ENCODE measurements at regions not wholly inside any gene's neighbourhood (a gene's known extent, or its start where the extent isn't known, plus 50 kb on each side); places are given as distances from the start of the nearest gene placed in this dataset.
"Not testable (repeated sequence)": the region's sequence is repeated elsewhere in the genome, so short reads cannot be mapped to it uniquely, and the experiment has no call there.

- TF ChIP-seq, protein P1, sequence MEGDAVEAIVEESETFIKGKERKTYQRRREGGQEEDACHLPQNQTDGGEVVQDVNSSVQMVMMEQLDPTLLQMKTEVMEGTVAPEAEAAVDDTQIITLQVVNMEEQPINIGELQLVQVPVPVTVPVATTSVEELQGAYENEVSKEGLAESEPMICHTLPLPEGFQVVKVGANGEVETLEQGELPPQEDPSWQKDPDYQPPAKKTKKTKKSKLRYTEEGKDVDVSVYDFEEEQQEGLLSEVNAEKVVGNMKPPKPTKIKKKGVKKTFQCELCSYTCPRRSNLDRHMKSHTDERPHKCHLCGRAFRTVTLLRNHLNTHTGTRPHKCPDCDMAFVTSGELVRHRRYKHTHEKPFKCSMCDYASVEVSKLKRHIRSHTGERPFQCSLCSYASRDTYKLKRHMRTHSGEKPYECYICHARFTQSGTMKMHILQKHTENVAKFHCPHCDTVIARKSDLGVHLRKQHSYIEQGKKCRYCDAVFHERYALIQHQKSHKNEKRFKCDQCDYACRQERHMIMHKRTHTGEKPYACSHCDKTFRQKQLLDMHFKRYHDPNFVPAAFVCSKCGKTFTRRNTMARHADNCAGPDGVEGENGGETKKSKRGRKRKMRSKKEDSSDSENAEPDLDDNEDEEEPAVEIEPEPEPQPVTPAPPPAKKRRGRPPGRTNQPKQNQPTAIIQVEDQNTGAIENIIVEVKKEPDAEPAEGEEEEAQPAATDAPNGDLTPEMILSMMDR (conservative IDR thresholded peaks at IDR 0.05; ENCODE audit: low read depth, low read length) = no peak
- Histone ChIP-seq H3K4me1 (ENCODE audit: low read depth, poor library complexity, severe bottlenecking) (no peaks in the 10 kb centered on the region), H3K9ac (no peak overlapping the region), H4K20me1 (ENCODE audit: insufficient read depth) (no peaks in the 10 kb centered on the region), H3K36me3 (ENCODE audit: insufficient read depth) (no peaks in the 10 kb centered on the region), H3K27ac (no peak overlapping the region), H3K4me2 (no peak overlapping the region), H2AFZ (ENCODE audit: low read depth) (no peak overlapping the region), H3K27me3 (ENCODE audit: insufficient read depth, low read depth) (no peaks in the 10 kb centered on the region), H3K4me3 (IDR thresholded peaks at IDR 0.05; ENCODE audit: insufficient read depth, low read depth, low read length) (no peak overlapping the region), H3K79me2 (ENCODE audit: insufficient read depth, low read depth) (no peaks in the 10 kb centered on the region)
These were observed 1546.3 kb downstream of the HACE1 start for GRCh38 chr6:103313432-103313831.

DNA sequence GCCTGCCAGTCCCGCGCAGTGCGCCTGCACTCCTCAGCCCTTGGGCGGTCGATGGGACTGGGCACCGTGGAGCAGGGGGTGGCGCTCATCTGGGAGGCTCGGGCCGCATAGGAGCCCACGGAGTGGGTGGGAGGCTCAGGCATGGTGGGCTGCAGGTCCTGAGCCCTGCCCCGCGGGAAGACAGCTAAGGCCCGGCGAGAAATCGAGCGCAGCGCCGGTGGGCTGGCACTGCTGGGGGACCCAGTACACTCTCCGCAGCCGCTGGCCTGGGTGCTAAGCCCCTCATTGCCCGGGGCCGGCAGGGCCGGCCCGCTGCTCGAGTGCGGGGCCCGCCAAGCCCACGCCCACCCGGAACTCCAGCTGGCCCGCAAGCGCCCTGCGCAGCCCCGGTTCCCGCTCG lies 1565.3 kb downstream of the HACE1 start:
- not testable (repeated sequence) for H3K27me3 ChIP-seq (ENCODE audit: insufficient read depth, low read depth); H3K27ac ChIP-seq; H3K36me3 ChIP-seq (ENCODE audit: insufficient read depth); H3K79me2 ChIP-seq (ENCODE audit: insufficient read depth, low read depth); H3K9ac ChIP-seq; H2AFZ ChIP-seq (ENCODE audit: low read depth); H3K4me2 ChIP-seq; H4K20me1 ChIP-seq (ENCODE audit: insufficient read depth); H3K4me3 ChIP-seq (IDR thresholded peaks at IDR 0.05; ENCODE audit: insufficient read depth, low read depth, low read length); H3K4me1 ChIP-seq (ENCODE audit: low read depth, poor library complexity, severe bottlenecking)

DNA sequence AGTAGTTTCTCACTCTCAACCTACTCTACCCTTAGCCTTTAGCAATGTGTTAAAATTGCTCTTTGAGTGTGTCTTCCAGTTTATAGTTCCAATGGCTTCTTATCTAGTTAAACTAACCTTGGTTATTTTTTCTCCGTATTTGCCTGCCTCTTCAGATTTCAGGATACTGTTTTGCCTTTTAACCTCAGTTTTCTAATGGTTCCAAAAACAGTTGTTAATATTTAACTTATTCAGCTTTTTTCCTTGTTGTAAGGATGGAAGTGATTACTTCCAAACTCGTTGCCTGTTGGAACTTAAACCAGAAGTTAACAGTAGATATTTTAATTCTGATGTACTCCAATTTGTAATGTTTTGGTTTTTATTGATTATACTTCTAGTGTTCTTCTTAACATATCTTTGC lies 1574.9 kb downstream of the HACE1 start:
- no peak overlapping the region for H3K4me2 ChIP-seq
- no peaks in the 10 kb centered on the region for H3K27me3 ChIP-seq (ENCODE audit: insufficient read depth, low read depth)
- H3K36me3 ChIP-seq (ENCODE audit: insufficient read depth) = no peaks in the 10 kb centered on the region
- no peak overlapping the region for H3K9ac ChIP-seq
- no peak overlapping the region for H3K4me3 ChIP-seq (IDR thresholded peaks at IDR 0.05; ENCODE audit: insufficient read depth, low read depth, low read length)
- no peaks in the 10 kb centered on the region for H3K79me2 ChIP-seq (ENCODE audit: insufficient read depth, low read depth)
- TF ChIP-seq, protein P1 (conservative IDR thresholded peaks at IDR 0.05; ENCODE audit: low read depth, low read length) = no peak
- no peaks in the 10 kb centered on the region for H4K20me1 ChIP-seq (ENCODE audit: insufficient read depth)
- H3K4me1 ChIP-seq (ENCODE audit: low read depth, poor library complexity, severe bottlenecking) = no peaks in the 10 kb centered on the region
- no peak overlapping the region for H2AFZ ChIP-seq (ENCODE audit: low read depth)
- no peak overlapping the region for H3K27ac ChIP-seq

GRCh38 chr6:103280417-103280816 lies 1579.3 kb downstream of the HACE1 start:
- TF ChIP-seq, protein P1 (conservative IDR thresholded peaks at IDR 0.05; ENCODE audit: low read depth, low read length) = no peak
- no peak overlapping the region for H3K9ac ChIP-seq
- no peaks in the 10 kb centered on the region for H3K4me1 ChIP-seq (ENCODE audit: low read depth, poor library complexity, severe bottlenecking)
- no peak overlapping the region for H3K4me3 ChIP-seq (IDR thresholded peaks at IDR 0.05; ENCODE audit: insufficient read depth, low read depth, low read length)
- H3K79me2 ChIP-seq (ENCODE audit: insufficient read depth, low read depth) = no peaks in the 10 kb centered on the region
- H3K36me3 ChIP-seq (ENCODE audit: insufficient read depth) = no peaks in the 10 kb centered on the region
- H4K20me1 ChIP-seq (ENCODE audit: insufficient read depth) = no peaks in the 10 kb centered on the region
- H3K27ac ChIP-seq = no peak overlapping the region
- H2AFZ ChIP-seq (ENCODE audit: low read depth) = no peak overlapping the region
- H3K4me2 ChIP-seq = no peak overlapping the region
- H3K27me3 ChIP-seq (ENCODE audit: insufficient read depth, low read depth) = no peaks in the 10 kb centered on the region

DNA sequence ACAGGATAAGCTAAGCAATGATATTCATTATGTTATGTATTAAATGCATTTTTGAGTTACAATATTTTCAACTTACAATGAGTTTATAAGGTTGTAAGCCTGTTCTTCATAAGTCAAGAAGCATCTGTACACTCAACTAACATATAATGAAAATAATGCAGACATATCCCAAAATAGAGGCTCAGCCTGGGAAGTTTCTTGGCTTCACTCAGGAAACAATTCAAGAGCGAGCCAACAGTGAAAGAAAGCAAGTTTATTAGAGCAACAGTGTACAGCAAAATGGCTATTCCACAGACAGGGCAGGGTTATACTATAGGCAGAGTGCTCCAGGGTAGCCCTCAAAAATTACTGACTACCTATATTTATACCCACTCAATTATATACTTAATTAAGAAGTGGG lies 1581.8 kb downstream of the HACE1 start:
- no peak overlapping the region for H3K4me2 ChIP-seq
- H3K27me3 ChIP-seq (ENCODE audit: insufficient read depth, low read depth) = no peaks in the 10 kb centered on the region
- H3K27ac ChIP-seq = no peak overlapping the region
- no peak overlapping the region for H2AFZ ChIP-seq (ENCODE audit: low read depth)
- H3K36me3 ChIP-seq (ENCODE audit: insufficient read depth) = no peaks in the 10 kb centered on the region
- H3K79me2 ChIP-seq (ENCODE audit: insufficient read depth, low read depth) = no peaks in the 10 kb centered on the region
- H3K4me3 ChIP-seq (IDR thresholded peaks at IDR 0.05; ENCODE audit: insufficient read depth, low read depth, low read length) = no peak overlapping the region
- TF ChIP-seq, protein P1 (conservative IDR thresholded peaks at IDR 0.05; ENCODE audit: low read depth, low read length) = no peak
- H3K4me1 ChIP-seq (ENCODE audit: low read depth, poor library complexity, severe bottlenecking) = no peaks in the 10 kb centered on the region
- H4K20me1 ChIP-seq (ENCODE audit: insufficient read depth) = no peaks in the 10 kb centered on the region
- H3K9ac ChIP-seq = no peak overlapping the region
